GM18951 (cell line): ENCODE measurements at regions not wholly inside any gene's neighbourhood (a gene's known extent, or its start where the extent isn't known, plus 50 kb on each side); places are given as distances from the start of the nearest gene placed in this dataset.

ENCODE experiments used
- POLR2A ChIP-seq: IDR thresholded peaks from 4 replicates; pipeline ENCODE4 v1.6.1; 2011; ENCODE audit warnings: mild to moderate bottlenecking; ENCODE audit not compliant: insufficient read length, insufficient read depth; ENCODE audit errors: extremely low read depth
- in situ Hi-C: fragments of 300-500 bp; cut with MboI; formaldehyde crosslinking; loops from one replicate; pipeline ENCODE4 v1.12.0; 2022; ENCODE audit warnings: low sequenced_read_pairs, mixed read lengths, inconsistent platforms; ENCODE audit not compliant: unreplicated experiment

DNA sequence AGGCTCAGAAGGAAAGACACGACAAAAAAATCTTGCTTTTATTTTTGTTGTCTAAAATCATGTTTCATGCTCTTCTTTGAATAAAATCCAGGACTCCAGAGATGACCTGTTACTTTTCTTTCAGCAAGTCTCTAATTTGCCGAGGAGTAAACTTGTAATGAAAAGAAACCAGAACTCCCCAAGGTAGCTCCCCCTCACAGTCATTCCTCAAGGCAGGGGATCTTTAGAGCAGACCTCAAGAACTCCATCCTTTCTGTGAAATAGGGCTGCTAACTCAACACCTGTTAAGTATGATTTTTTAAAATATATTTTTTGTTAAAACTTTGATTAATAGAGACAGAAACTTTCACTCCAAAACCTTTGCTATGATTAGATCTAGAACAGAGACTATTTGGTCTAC lies 82.7 kb upstream of the ABCD3 start:
- no peak for TF ChIP-seq POLR2A
- in situ Hi-C loops, result loop anchor here (5.0 kb wide), 1 partner anchor 268 kb away; no protein-coding TSS in a partner anchor

DNA sequence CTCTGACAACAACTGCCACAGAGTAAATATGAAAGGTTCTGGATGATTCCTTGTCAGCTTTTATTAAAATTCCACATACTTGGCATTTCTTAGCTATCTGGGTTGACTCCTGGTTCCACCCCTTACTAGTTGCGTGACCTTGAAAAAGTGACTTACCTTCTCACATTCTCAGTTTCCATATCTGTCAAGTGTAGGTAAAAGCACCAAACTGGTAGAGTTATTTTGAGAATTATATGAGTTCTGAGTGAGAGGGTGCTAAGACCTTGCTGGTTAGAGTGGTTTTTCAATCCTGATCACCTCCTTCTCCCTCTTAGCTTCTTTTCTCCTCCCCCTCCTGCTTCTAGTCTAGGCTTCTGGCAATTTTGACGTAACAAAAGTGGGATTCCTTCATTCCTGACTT lies 83.4 kb upstream of the ABCD3 start:
- in situ Hi-C loops, result loop anchor here (5.0 kb wide), 1 partner anchor 267 kb away; no protein-coding TSS in a partner anchor
- no peak for TF ChIP-seq POLR2A

DNA sequence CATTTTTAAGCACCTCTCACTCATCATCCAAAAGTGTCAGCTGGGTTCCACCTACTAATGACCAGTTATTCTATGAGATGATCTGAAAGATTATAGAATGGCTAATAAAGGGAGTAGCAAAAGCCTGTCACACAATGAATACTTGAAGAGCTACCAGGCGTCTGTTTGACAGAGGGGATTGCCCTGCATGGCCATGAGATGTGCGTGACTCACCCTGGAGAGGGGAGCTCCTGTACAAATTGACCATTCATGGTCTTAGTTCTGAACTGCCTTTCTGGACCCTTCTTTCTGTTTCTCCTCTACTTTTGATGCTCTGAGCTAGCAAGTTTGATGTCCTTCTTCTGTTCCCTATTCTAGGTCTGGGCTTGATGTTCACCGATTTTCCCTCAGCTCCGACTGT lies 85.2 kb upstream of the ABCD3 start:
- TF ChIP-seq POLR2A, result no peak
- in situ Hi-C loops, result no loop called here

DNA sequence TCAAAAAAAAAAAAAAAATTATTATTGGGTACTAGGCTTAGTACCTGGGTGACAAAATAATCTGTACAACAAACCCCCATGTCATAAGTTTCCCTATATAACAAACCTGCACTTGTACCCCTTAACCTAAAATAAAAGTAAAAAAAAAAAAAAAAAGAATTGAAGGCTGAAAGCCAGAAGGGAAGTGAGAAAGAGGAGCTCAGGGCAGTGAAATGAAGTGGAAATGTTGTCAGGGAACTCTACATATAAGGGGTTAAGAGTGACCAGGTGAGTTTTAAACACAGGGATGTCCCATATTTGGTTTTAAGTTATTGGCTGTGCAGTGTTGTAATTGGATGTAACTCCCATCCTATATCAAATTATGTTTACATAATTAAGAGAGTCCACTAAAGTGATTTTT lies 85.7 kb upstream of the ABCD3 start:
- TF ChIP-seq POLR2A, result no peak
- in situ Hi-C loops, result no loop called here

DNA sequence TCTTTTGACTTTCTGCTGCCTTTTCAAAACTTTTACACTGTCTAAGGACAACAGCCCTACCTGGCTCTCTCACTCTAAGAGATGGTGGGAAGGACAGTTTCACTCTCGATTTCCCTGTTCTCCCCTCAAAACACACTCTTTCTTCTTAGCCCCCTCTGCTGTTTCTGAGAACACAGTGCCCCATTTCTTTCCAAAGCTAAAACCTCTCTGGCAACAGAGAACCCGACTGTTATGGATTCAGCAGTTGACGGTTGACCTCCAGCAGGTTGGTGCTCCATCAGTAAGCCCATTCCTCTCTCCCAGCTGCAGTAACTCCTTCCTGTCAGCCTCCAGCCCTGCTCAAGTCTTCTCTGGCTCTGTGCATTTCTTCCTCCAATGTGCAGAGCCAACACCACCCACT lies 88.2 kb upstream of the ABCD3 start:
- in situ Hi-C loops, result no loop called here
- no peak for TF ChIP-seq POLR2A

DNA sequence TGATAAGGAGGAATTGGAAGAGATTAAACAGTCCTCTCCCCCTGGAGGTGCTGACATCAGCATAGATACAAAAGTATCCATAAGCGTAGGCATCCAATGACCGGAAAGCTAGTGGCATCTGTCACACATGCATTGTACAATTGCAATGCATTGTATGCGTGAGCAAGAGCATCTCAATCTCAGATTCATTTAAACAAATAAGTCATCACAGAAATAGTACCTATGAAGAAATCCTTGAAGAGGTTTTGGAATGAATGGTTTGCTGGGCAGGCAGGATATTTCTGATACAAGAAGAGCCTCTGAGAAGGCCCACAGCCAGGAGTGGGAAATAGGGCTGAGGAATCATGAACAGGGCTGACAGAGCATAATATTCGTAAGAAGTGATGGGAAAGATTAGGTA lies 88.9 kb upstream of the ABCD3 start:
- in situ Hi-C loops, result no loop called here
- no peak for TF ChIP-seq POLR2A

DNA sequence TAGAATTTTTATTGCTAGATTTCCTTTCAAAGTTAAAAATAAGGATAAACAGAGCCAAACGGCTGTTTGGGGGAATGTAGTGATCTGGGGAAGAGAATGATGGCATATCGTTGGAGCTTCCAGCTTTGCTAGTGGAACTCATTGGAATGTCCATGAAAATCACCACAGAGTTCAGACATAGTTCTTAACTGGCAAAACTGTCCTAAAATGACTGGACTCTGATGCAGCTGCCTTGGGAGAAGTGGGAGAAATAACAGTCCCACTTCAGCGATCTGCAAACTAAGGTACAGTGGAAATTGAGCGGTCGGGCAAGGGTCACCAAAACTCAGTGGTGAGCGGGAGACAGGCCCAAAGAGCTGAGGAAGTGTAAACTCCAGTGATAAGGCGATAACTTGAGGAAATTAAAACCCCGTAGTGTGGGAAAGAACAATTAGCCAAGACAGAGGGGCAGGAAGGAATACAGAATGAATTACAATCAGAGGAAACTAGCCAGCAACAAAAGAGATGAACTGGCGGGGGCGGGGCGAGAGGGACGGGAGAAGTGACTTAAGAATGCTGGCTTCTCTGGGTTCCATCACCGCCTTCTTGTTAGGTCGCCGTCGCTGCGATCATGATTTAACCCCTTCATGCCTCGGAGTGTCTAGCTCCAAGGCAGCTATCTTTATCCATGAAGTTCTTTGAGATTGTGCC lies 89.8 kb upstream of the ARHGAP29 start:
- in situ Hi-C loops, result no loop called here
- TF ChIP-seq POLR2A, result no peak

DNA sequence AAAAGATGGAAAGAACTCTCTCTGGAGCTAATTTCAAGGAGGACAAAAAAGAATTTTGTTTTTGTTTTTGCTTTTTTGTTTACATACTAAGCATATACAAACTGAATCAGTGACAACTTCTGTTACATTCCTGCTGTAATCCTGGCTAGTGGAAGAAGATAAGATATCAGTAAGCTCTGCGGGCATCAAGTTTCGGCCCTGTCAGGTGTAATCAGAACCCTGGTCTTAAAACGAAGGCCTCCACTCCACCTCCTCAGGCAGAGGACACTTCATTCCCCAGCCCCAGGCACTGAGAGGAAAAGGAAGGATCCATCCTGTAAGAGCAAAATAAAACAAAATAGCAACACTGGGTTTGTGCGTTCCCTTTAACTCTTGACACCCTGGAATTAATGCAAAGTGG lies 88.9 kb upstream of the ARHGAP29 start:
- in situ Hi-C loops, result no loop called here
- no peak for TF ChIP-seq POLR2A

DNA sequence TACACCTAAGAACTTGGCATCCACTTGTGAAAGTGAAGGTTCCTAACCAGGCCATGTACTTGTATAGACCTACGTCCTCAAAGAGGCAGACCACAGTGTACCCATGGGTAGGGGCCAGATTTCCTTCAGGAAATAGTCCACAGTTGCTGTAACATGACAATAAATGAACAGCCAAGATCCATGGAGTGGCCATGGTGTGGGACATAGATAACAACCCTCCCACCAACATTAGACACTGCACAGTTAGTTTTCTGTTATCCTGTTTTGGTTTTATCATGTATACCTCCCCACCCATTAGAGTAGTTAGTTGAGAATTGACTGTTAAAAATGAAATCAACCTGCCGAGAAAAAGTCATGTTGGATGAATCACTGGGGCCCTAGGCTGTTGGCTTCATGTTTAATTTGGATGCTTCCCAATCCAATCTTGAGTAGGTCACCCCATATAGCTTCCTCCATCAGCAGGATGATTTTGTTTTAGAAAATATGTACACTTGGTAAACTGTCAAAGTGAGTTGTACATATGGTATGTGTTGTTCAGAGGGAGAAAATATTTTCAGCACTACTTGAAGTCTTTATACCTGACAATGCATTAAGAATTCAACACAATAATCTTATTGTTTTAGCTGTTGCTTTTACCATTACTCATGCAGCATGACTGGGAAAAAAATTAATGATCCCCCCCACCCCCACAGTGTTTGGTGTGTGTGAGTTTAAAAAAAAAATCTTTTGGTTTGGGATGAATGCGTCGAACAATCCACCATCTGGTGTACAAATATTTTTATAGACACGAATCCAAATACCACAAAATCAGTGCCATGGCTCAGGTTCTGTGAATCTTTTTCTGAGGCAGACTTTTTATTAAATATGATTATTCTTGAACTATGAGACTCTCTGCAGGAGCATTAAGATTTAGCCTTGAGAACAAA lies 88.3 kb upstream of the ARHGAP29 start:
- in situ Hi-C loops, result no loop called here
- TF ChIP-seq POLR2A, result no peak

DNA sequence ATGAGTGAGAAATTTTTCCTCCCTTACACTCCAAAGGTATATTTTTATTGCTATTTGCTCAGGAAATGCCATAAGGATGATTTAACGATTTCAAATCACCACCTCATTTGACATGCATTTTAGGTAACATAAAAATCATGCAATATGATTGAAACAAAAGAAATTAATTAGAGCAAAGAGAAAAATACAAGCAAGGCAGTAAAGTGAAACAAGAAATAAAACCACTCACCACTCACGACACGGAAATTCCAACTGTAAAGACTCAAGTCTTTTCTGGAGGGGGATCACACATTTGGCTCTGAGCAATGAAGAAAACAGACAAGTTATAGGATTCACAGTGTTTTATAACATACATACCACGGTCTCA lies 86.8 kb upstream of the ARHGAP29 start:
- TF ChIP-seq POLR2A, result no peak
- in situ Hi-C loops, result no loop called here

DNA sequence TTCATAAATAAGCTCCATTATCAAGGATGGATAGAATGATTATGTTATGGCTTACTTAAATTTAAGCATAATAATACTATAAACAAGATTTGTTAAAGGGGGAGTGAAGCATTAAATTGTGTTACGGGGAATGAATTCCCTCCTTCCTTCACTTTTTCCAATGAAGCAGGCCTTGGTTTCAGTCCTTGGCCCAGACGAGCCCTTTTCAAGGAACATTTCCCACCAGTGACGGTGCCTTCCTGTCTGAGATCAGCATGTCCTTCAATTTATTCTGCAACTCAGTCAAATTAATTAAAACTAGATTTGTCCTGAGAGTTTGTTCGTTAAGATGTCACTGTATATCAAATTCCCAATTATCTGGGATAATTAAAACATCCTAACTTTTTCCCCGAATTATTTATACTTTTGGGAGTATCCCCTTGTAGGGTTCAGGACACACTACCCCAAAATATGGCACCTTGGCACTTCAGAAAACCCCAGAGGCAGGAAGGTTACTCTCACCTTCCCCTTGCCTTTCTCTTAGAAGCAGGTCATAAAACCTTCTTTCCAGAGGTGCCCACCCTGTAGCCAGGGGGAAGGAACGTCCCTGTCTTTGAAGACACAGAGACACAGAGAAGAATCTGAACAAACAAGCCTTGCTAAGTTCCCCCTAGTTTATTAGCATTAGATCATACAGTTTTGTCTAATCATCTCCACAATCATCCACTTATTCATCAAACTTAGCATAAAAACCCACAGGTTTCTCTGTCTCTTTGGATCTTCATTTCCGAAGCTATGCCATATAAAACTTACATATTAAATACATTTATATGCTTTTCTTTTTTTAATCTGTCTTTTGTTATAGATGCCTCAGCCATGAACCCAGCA lies 86.2 kb upstream of the ARHGAP29 start:
- no peak for TF ChIP-seq POLR2A
- in situ Hi-C loops, result no loop called here

DNA sequence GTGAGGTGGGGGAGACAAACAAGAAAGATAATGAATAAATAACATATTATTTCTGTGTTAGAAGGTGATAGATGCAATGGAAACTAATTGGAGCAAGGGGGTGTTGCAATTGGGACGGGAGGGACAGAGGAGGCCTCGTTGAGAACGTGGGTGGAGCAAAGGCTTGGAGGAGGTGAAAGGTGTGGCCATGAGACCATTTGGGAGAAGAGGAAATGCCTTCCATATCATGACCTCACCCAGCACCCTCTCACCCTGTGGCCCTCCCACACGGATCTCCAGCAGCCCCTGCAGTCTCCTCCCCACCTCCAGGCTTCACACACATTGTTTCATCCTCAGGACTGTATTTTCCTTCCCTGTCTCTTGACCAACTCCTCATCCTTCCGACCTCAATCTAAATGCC lies 85.3 kb upstream of the ARHGAP29 start:
- TF ChIP-seq POLR2A, result no peak
- in situ Hi-C loops, result no loop called here

DNA sequence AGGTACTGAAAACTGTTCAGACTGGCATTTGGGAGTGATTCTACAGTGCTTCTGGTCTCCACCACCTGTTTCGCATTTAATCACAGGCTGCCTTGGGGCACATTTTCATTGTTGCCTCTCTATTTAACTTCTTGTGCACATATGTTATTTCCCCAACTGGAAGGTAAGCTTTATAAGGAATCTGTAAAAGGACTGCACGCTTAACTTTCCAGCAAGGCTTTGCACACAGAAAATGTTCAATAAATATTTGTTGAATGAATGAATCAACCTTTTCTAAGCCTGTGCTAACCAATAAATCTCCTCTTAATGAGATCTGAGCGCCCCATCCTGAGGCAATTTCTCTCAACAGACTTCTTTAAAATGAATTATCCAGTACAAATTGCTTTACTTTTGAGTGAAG lies 84.3 kb upstream of the ARHGAP29 start:
- no peak for TF ChIP-seq POLR2A
- in situ Hi-C loops, result no loop called here
